HEK293 (cell line): ENCODE measurements at regions not wholly inside any gene's neighbourhood (a gene's known extent, or its start where the extent isn't known, plus 50 kb on each side); places are given as distances from the start of the nearest gene placed in this dataset.

ENCODE experiments used
- CTCF ChIA-PET: fragments of 350-600 bp; formaldehyde crosslinking; extraction: SDS; loops from one replicate; lab custom pipeline; 2021; ENCODE audit warnings: antibody characterized with exemption; lab: Yijun Ruan, JAX
- POLR2A ChIA-PET: fragments of 300-600 bp; formaldehyde crosslinking; extraction: SDS; loops from one replicate; lab custom pipeline; 2020; ENCODE audit warnings: antibody characterized with exemption, inconsistent platforms; lab: Yijun Ruan, JAX
- H3K27ac ChIP-seq: fragments of 200-500 bp; sonication (Bioruptor generic); 2 replicates; pipeline ENCODE4 v1.5.1; 2014; ENCODE audit warnings: low read depth, low read length, control low read depth, inconsistent platforms; ENCODE audit errors: extremely low read depth
- H3K36me3 ChIP-seq, 2 experiments: fragments of 200-500 bp in 1 of 2; sonication (Bioruptor generic) in 1 of 2; 1 replicate in 1 of 2; 2 replicates in 1 of 2; pipeline ENCODE4 v1.5.1; 2014 to 2017; ENCODE audit warnings: inconsistent platforms in 2 of 2, low read length in 2 of 2; ENCODE audit not compliant: control insufficient read depth in 2 of 2, insufficient read depth in 1 of 2
- H3K4me1 ChIP-seq: fragments of 200-500 bp; sonication (Bioruptor generic); 2 replicates; pipeline ENCODE4 v1.5.1; 2014; ENCODE audit warnings: mild to moderate bottlenecking, low read length, inconsistent platforms; ENCODE audit not compliant: control insufficient read depth, insufficient read depth
- H3K4me3 ChIP-seq: 2 replicates; pipeline ENCODE4 v1.5.1; 2011; ENCODE audit warnings: low read depth, mild to moderate bottlenecking, control low read depth, low read length, moderate library complexity
- H3K9me3 ChIP-seq: fragments of 200-500 bp; sonication (Bioruptor generic); 2 replicates; pipeline ENCODE4 v1.5.1; 2014; ENCODE audit warnings: low read depth, low read length, inconsistent platforms; ENCODE audit not compliant: control insufficient read depth, insufficient read depth
- HOXD13 ChIP-seq: sonication (generic); formaldehyde crosslinking; IDR thresholded peaks from 2 replicates; pipeline ENCODE4 v1.8.0; 2022; ENCODE audit warnings: missing genetic modification reagents, borderline replicate concordance
- KLF10 ChIP-seq: fragments of 450-650 bp; IDR thresholded peaks from 2 replicates; pipeline ENCODE4 v1.5.1; 2018; ENCODE audit warnings: missing biosample characterization, mild to moderate bottlenecking, missing genetic modification characterization
- KLF16 ChIP-seq: fragments of 450-650 bp; formaldehyde crosslinking; IDR thresholded peaks from 2 replicates; pipeline ENCODE4 v1.5.1; 2017; ENCODE audit warnings: missing biosample characterization, missing genetic modification characterization
- MYNN ChIP-seq: fragments of 450-650 bp; formaldehyde crosslinking; IDR thresholded peaks from 2 replicates; pipeline ENCODE4 v1.5.1; 2016; ENCODE audit warnings: missing biosample characterization, missing genetic modification characterization, borderline replicate concordance
- REST ChIP-seq: fragments of 450-650 bp; formaldehyde crosslinking; IDR thresholded peaks from 2 replicates; pipeline ENCODE4 v1.5.1; 2016; ENCODE audit warnings: missing biosample characterization, missing genetic modification characterization
- SALL2 ChIP-seq: fragments of 450-650 bp; formaldehyde crosslinking; IDR thresholded peaks from 2 replicates; pipeline ENCODE4 v1.5.0; 2017; ENCODE audit warnings: missing biosample characterization, mild to moderate bottlenecking, missing genetic modification characterization, borderline replicate concordance
- SETDB1 ChIP-seq: IDR thresholded peaks from one replicate; pipeline ENCODE4 v1.6.1; 2017; ENCODE audit warnings: mild to moderate bottlenecking, low read length, moderate library complexity, mixed read lengths; ENCODE audit not compliant: insufficient read length
- SP3 ChIP-seq: fragments of 450-650 bp; formaldehyde crosslinking; IDR thresholded peaks from 2 replicates; pipeline ENCODE4 v1.5.1; 2016; ENCODE audit warnings: missing biosample characterization, missing genetic modification characterization
- TSHZ1 ChIP-seq: fragments of 450-650 bp; formaldehyde crosslinking; IDR thresholded peaks from 2 replicates; pipeline ENCODE4 v1.5.1; 2016; ENCODE audit warnings: missing biosample characterization, missing genetic modification characterization, borderline replicate concordance
- ZBTB49 ChIP-seq: fragments of 450-650 bp; formaldehyde crosslinking; IDR thresholded peaks from 2 replicates; pipeline ENCODE4 v1.5.1; 2016; ENCODE audit warnings: missing biosample characterization, missing genetic modification characterization, low read depth
- ZBTB7A ChIP-seq: fragments of 450-650 bp; formaldehyde crosslinking; IDR thresholded peaks from 2 replicates; pipeline ENCODE4 v1.5.1; 2016; ENCODE audit warnings: low read depth, missing biosample characterization, missing genetic modification characterization
- ZFP3 ChIP-seq: fragments of 450-650 bp; formaldehyde crosslinking; IDR thresholded peaks from 2 replicates; pipeline ENCODE4 v1.5.1; 2016; ENCODE audit warnings: low read depth, missing biosample characterization, missing genetic modification characterization
- ZFP37 ChIP-seq: fragments of 450-650 bp; formaldehyde crosslinking; IDR thresholded peaks from 2 replicates; pipeline ENCODE4 v1.5.1; 2016; ENCODE audit warnings: missing biosample characterization, missing genetic modification characterization
- ZNF112 ChIP-seq: fragments of 450-650 bp; formaldehyde crosslinking; IDR thresholded peaks from 2 replicates; pipeline ENCODE4 v1.5.0; 2017; ENCODE audit warnings: missing biosample characterization, missing genetic modification characterization
- ZNF2 ChIP-seq: fragments of 450-650 bp; formaldehyde crosslinking; IDR thresholded peaks from 2 replicates; pipeline ENCODE4 v1.5.1; 2016; ENCODE audit warnings: missing biosample characterization, missing genetic modification characterization
- ZNF37A ChIP-seq: fragments of 450-650 bp; IDR thresholded peaks from 2 replicates; pipeline ENCODE4 v1.5.1; 2018; ENCODE audit warnings: missing biosample characterization, missing genetic modification characterization
- ZNF521 ChIP-seq: fragments of 450-650 bp; formaldehyde crosslinking; IDR thresholded peaks from 2 replicates; pipeline ENCODE4 v1.5.1; 2017; ENCODE audit warnings: missing biosample characterization, mild to moderate bottlenecking, missing genetic modification characterization
- ZNF530 ChIP-seq: fragments of 450-650 bp; formaldehyde crosslinking; IDR thresholded peaks from 2 replicates; pipeline ENCODE4 v1.5.1; 2016; ENCODE audit warnings: low read depth, missing biosample characterization, missing genetic modification characterization
- ZNF600 ChIP-seq: fragments of 450-650 bp; formaldehyde crosslinking; IDR thresholded peaks from 2 replicates; pipeline ENCODE4 v1.5.1; 2016; ENCODE audit warnings: missing biosample characterization, missing genetic modification characterization
- ZNF624 ChIP-seq: fragments of 450-650 bp; formaldehyde crosslinking; IDR thresholded peaks from 2 replicates; pipeline ENCODE4 v1.5.1; 2017; ENCODE audit warnings: missing biosample characterization, missing genetic modification characterization
- ZNF677 ChIP-seq: fragments of 450-650 bp; IDR thresholded peaks from 2 replicates; pipeline ENCODE4 v1.5.0; 2018; ENCODE audit warnings: missing biosample characterization, mild to moderate bottlenecking, missing genetic modification characterization, moderate library complexity
- ZNF747 ChIP-seq: fragments of 450-650 bp; formaldehyde crosslinking; IDR thresholded peaks from 2 replicates; pipeline ENCODE4 v1.5.1; 2016; ENCODE audit warnings: missing biosample characterization, missing genetic modification characterization
- ZNF830 ChIP-seq: fragments of 450-650 bp; IDR thresholded peaks from 2 replicates; pipeline ENCODE4 v1.5.0; 2018; ENCODE audit warnings: missing biosample characterization, missing genetic modification characterization, low read depth, mild to moderate bottlenecking, moderate library complexity
- ZSCAN4 ChIP-seq: fragments of 450-650 bp; formaldehyde crosslinking; IDR thresholded peaks from 2 replicates; pipeline ENCODE4 v1.5.1; 2017; ENCODE audit warnings: missing biosample characterization, missing genetic modification characterization

- CTCF ChIA-PET = interaction anchor here (0.7 to 1.7 kb wide), 2 partner anchors 9 to 10 kb away, joined by 3 to 4 read pairs; no protein-coding TSS in a partner anchor
- H3K4me3 ChIP-seq = no peak overlapping the region
- H3K9me3 ChIP-seq = no peaks in the 10 kb centered on the region
- no peak for TF ChIP-seq ZFP3
- no peak for TF ChIP-seq SP3 (tag by site-specific recombination)
- no peak for TF ChIP-seq HOXD13 (CRISPR knock-in tag)
- no peak for TF ChIP-seq MYNN
- no peak for TF ChIP-seq ZFP37 (tag by site-specific recombination)
- TF ChIP-seq SETDB1 = no peak
- TF ChIP-seq KLF10 (tag by site-specific recombination) = no peak
- no peak for TF ChIP-seq TSHZ1 (tag by site-specific recombination)
- TF ChIP-seq ZBTB49 = no peak
- no peak for TF ChIP-seq ZBTB7A (tag by site-specific recombination)
- TF ChIP-seq ZNF530 (tag by site-specific recombination) = no peak
- TF ChIP-seq ZNF2 = no peak
- no peaks in the 10 kb centered on the region for H3K36me3 ChIP-seq
- H3K4me1 ChIP-seq = 0 out of 2 replicates have a peak, but pooled peaks cover 5% of the 10 kb centered on the region
- H3K27ac ChIP-seq = no peak overlapping the region
- POLR2A ChIA-PET = no interaction called here
These were observed 229.9 kb upstream of the MAP3K1 start for GRCh38 chr5:56585461-56585860.

- Histone ChIP-seq H3K4me3 (no peak overlapping the region), H3K36me3 (no peaks in the 10 kb centered on the region), H3K4me1 (0 out of 2 replicates have a peak, but pooled peaks cover 5% of the 10 kb centered on the region), H3K9me3 (no peaks in the 10 kb centered on the region), H3K27ac (no peak overlapping the region)
- ChIA-PET POLR2A (no interaction called here), CTCF (no interaction called here)
- TF ChIP-seq SALL2 (tag by site-specific recombination) (no peak), ZSCAN4 (tag by site-specific recombination) (no peak), ZNF37A (tag by site-specific recombination) (no peak), ZNF600 (tag by site-specific recombination) (no peak), ZNF624 (tag by site-specific recombination) (no peak), KLF16 (tag by site-specific recombination) (no peak), ZNF521 (tag by site-specific recombination) (no peak), ZNF830 (tag by site-specific recombination) (no peak), SETDB1 (no peak), ZNF747 (no peak), ZNF112 (no peak), ZNF677 (tag by site-specific recombination) (no peak), REST (tag by site-specific recombination) (no peak)
These were observed 233.9 kb upstream of the MAP3K1 start for GRCh38 chr5:56581426-56581825.
